GM04504 (cell line): ENCODE measurements at regions not wholly inside any gene's neighbourhood (a gene's known extent, or its start where the extent isn't known, plus 50 kb on each side); places are given as distances from the start of the nearest gene placed in this dataset.
"Not testable (repeated sequence)": the region's sequence is repeated elsewhere in the genome, so short reads cannot be mapped to it uniquely, and the experiment has no call there.

Experiments used
- DNase-seq: peaks from one replicate; pipeline ENCODE4 v3.0.0-alpha.2; 2012; ENCODE audit warnings: low read depth

GRCh38 chr6:115058414-115059211 lies 715.8 kb upstream of the HS3ST5 start:
- DNase-seq = no peak

DNA sequence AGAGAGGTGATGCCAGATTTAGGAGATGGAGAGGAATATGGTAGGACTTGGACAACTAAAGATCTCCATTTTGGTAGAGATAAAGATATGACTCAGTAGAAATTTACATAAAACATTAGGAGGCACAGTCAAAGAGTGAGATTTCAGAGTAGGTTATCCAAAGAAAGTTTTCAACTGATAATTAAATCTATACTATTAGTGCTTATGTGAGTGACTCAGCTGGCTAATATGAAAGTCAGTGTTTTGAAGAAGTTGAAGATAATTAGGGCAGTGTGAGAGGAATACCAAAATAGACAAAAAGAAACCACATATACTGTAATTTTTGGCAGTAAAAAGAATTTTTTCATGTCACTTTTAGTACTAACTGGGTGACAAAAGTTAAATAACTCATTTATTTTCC lies 712.8 kb upstream of the HS3ST5 start:
- no peak for DNase-seq

GRCh38 chr6:115054242-115054641 lies 711.4 kb upstream of the HS3ST5 start:
- DNase-seq = not testable (repeated sequence)

GRCh38 chr6:115053169-115053860 lies 710.5 kb upstream of the HS3ST5 start:
- DNase-seq = no peak

- DNase-seq = no peak
Measured at GRCh38 chr6:115016593-115016992, 673.8 kb upstream of the HS3ST5 start.

DNA sequence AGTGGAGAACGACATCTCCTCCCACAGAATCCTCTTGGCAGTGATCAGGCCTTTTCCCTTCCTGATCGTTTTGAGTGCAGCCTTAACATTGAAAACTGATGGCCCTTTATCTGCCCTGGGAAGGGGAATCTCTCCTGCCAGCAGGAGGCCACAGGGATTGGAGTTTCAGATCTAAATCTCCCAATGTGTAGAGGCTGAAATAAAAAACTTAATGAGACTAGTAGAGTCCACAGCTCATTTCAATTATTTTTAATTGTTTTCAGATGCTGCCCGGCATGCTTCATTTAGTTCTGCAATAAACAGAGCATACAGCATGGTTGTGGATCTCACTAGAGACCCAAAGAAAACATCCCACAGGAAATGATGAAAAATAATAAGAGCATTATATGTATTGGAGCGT lies 662.2 kb upstream of the HS3ST5 start:
- no peak for DNase-seq

DNA sequence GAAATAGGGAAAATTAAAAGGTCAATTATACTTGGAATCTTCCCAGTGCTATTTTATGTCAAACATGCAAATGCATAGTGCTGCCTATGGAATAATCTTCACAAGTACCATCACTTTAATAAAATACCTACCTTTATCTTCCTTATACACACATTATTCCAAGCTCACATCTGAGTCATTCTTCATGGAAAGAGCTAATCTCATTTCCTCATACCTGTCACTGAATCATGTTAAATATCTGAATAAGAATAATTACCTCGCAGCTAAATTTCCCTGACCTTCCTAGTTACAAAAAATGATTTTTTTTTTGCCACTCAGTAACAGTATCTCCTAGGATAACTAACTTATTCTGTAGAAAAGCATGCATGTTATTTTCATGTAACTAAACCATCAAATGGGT lies 661.4 kb upstream of the HS3ST5 start:
- no peak for DNase-seq

DNA sequence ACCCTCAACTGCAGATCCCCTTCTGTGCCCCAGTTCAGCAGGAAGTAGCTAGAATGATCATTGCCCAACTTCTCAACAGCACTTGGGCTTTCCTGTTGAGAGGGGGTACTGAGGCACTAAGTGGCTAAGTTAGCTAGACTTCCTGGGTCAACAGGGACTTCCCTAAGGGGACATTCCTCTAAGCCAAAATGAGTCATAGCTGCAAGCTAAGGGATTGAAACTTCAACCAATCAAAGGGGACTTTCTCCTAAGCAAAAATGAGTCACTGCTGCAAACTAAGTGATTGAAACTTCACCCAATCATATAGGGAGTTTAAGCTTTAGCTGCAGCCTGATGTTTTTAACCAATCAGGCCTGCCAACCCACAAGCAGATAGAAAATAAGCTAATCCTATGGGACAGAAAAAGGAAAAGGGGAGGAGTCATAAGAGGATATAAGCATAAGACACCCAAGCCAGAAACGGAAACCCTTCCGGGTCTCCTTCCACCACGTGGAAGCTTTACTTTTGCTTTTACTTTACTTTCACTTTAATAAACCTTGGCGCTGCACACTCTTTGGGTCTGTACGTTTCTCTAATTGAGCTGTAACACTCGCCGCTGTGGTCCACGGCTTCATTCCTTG lies 659.0 kb upstream of the HS3ST5 start:
- no peak for DNase-seq

DNA sequence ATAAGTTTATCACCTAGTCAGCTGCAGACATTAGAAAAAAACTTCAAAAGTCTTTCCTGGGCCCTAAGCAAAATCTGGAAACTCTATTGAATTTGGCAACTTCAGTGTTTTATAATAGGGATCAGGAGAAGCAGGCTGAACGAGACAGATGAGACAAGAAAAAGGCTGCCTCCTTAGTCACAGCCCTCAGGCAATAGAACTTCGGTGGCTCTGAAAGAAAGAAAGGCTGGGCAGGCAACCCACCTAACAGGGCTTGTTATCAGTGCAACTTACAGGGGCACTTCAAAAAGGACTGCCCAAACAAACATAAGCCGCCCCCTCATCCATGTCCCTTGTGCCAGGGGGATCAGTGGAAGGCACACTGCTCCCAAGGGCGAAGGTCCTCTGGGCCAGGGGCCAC lies 657.9 kb upstream of the HS3ST5 start:
- DNase-seq = no peak

DNA sequence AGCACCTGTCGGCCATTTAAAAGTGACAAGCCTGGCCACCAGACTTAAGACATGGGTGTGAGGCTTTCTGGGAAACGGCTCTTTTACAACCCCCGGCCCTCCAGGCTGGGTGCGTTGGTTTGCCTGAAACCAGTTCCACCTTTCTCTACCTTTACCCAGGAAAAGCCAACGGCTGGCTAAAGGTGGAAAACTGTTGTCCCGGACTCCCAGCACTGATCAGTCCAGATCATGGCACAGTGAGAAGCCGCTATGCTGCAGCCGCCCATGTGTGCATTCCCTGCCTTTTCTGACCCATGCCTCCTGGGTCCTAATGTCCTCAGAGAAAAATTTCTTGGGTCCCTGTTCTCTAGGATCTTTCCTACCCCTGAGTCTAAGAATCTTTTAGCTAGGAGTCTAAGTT lies 655.7 kb upstream of the HS3ST5 start:
- no peak for DNase-seq

GRCh38 chr6:114997813-114998292 lies 655.0 kb upstream of the HS3ST5 start:
- no peak for DNase-seq

GRCh38 chr6:114995526-114995925 lies 652.7 kb upstream of the HS3ST5 start:
- no peak for DNase-seq

GRCh38 chr6:114989279-114989964 lies 646.6 kb upstream of the HS3ST5 start:
- DNase-seq = no peak

- no peak for DNase-seq
Measured at GRCh38 chr6:114987281-114987680, 644.5 kb upstream of the HS3ST5 start.

DNA sequence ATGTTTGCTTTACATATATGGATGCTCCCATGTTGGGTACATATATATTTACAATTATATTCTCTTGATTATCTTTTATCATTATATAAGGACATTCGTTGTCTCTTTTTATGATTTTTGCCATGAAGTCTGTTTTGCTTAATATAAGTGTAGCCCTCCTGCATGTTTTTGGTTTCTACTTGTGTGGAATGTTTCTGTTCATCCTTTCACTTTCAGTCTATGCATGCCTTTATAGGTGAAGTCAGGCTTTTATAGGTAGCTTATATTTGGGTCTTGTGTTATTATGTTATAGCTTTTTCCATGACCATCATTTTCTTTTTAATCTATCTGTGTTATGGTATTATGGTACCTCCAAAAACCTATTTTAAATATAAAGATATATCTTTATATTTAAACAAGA lies 612.5 kb upstream of the HS3ST5 start:
- no peak for DNase-seq

GRCh38 chr6:114952229-114952628 lies 609.4 kb upstream of the HS3ST5 start:
- DNase-seq = no peak

- DNase-seq = no peak
Measured at GRCh38 chr6:114945392-114945791, 602.6 kb upstream of the HS3ST5 start.

DNA sequence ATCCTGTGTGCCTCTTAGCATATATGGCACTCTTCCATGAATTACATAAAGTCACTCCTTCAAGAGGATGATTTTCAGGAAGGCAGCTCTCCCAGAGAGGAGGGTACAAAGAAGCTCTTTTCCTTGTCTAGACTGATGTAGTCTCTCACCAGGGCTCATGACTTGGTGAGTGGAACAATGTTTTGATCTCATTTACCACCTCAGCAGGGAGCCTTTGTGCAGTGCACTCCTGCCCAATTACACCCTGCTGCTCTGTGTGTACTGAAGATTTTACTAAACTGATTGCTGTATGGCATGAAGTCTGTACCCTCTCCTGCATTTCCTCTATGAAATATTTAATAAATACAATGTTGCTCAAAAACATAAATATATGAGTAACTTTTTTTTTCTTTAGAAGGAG lies 598.3 kb upstream of the HS3ST5 start:
- DNase-seq = no peak

DNA sequence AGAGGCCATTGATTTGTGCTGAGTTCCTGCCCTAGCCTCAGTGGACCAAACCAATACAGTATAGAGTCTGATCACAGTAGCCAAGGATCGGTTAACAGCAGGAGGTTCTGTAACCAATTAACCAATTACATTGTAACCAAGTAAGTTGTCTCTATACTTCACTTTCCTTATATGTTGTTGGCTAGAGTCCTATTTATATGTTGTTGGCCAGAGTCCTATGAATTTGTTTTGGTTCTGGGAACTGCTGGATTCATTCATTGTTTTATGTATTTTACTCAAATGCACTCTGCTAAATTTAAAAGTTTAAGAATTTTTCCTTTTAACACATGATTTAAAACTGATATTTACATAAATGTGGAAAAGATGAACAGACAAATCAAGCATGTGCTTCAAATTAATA lies 597.4 kb upstream of the HS3ST5 start:
- DNase-seq = no peak

- DNase-seq = no peak
Measured at GRCh38 chr6:114939630-114940029, 596.8 kb upstream of the HS3ST5 start.

GRCh38 chr6:114936080-114936479 lies 593.3 kb upstream of the HS3ST5 start:
- DNase-seq = no peak

GRCh38 chr6:114934079-114934478 lies 591.3 kb upstream of the HS3ST5 start:
- no peak for DNase-seq

GRCh38 chr6:114928731-114929130 lies 585.9 kb upstream of the HS3ST5 start:
- DNase-seq = not testable (repeated sequence)
